H9 (cell line): ENCODE measurements at regions not wholly inside any gene's neighbourhood (a gene's known extent, or its start where the extent isn't known, plus 50 kb on each side); places are given as distances from the start of the nearest gene placed in this dataset.
"Not testable (repeated sequence)": the region's sequence is repeated elsewhere in the genome, so short reads cannot be mapped to it uniquely, and the experiment has no call there.

Experiments
- DNase-seq: peaks from one replicate; pipeline ENCODE4 v3.0.0-alpha.2; 2017
- H2AFZ ChIP-seq: one replicate; pipeline ENCODE4 v1.6.1; 2013; ENCODE audit warnings: mild to moderate bottlenecking, low read length, control low read depth, moderate library complexity
- H2AK5ac ChIP-seq: 2 replicates; pipeline ENCODE4 v1.6.1; 2013; ENCODE audit warnings: low read length, control low read depth, mixed read lengths; ENCODE audit not compliant: insufficient read length
- H2BK120ac ChIP-seq: one replicate; pipeline ENCODE4 v1.6.1; 2013; ENCODE audit warnings: low read depth, mild to moderate bottlenecking, low read length, control low read depth, inconsistent platforms; ENCODE audit not compliant: poor library complexity, severe bottlenecking
- H2BK12ac ChIP-seq: 2 replicates; pipeline ENCODE4 v1.6.1; 2013; ENCODE audit warnings: low read length, control low read depth, mixed read lengths, low read depth; ENCODE audit not compliant: insufficient read length
- H2BK15ac ChIP-seq: 2 replicates; pipeline ENCODE4 v1.6.1; 2013; ENCODE audit warnings: low read depth, low read length, control low read depth
- H2BK20ac ChIP-seq: one replicate; pipeline ENCODE4 v1.6.1; 2013; ENCODE audit warnings: low read depth, mild to moderate bottlenecking, low read length, control low read depth, inconsistent platforms; ENCODE audit not compliant: poor library complexity, severe bottlenecking
- H2BK5ac ChIP-seq: 2 replicates; pipeline ENCODE4 v1.6.1; 2013; ENCODE audit warnings: low read length, control low read depth, mixed read lengths; ENCODE audit not compliant: insufficient read length
- H3K14ac ChIP-seq: 2 replicates; pipeline ENCODE4 v1.6.1; 2013; ENCODE audit warnings: low read length, control low read depth; ENCODE audit not compliant: insufficient read depth
- H3K18ac ChIP-seq: 2 replicates; pipeline ENCODE4 v1.6.1; 2013; ENCODE audit warnings: low read depth, mild to moderate bottlenecking, mixed read lengths, low read length, control low read depth; ENCODE audit not compliant: insufficient read length
- H3K23ac ChIP-seq: 2 replicates; pipeline ENCODE4 v1.6.1; 2013; ENCODE audit warnings: low read length, control low read depth, mixed read lengths, low read depth; ENCODE audit not compliant: insufficient read length
- H3K23me2 ChIP-seq: 2 replicates; pipeline ENCODE4 v1.6.1; 2013; ENCODE audit warnings: low read depth, mild to moderate bottlenecking, mixed read lengths, low read length, control low read depth; ENCODE audit not compliant: insufficient read length, poor library complexity, severe bottlenecking
- H3K27ac ChIP-seq: 2 replicates; pipeline ENCODE4 v1.5.1; 2013; ENCODE audit warnings: low read length, control low read depth, mixed read lengths, low read depth; ENCODE audit not compliant: insufficient read length
- H3K27me3 ChIP-seq: 2 replicates; pipeline ENCODE4 v1.6.1; 2013; ENCODE audit warnings: low read length, control low read depth, inconsistent platforms; ENCODE audit not compliant: insufficient read depth
- H3K4ac ChIP-seq: 2 replicates; pipeline ENCODE4 v1.6.1; 2013; ENCODE audit warnings: low read depth, mild to moderate bottlenecking, control low read depth, inconsistent platforms, low read length, moderate library complexity
- H3K4me1 ChIP-seq: 2 replicates; pipeline ENCODE4 v1.6.1; 2013; ENCODE audit warnings: low read length, control low read depth, inconsistent platforms; ENCODE audit not compliant: insufficient read depth
- H3K4me2 ChIP-seq: 2 replicates; pipeline ENCODE4 v1.6.1; 2013; ENCODE audit warnings: low read length, control low read depth, mixed read lengths; ENCODE audit not compliant: insufficient read length, insufficient read depth
- H3K56ac ChIP-seq: 2 replicates; pipeline ENCODE4 v1.6.1; 2013; ENCODE audit warnings: low read depth, mild to moderate bottlenecking, mixed read lengths, low read length, control low read depth; ENCODE audit not compliant: insufficient read length
- H3K79me1 ChIP-seq: 2 replicates; pipeline ENCODE4 v1.6.1; 2013; ENCODE audit warnings: low read depth, mild to moderate bottlenecking, moderate library complexity, low read length, control low read depth, inconsistent platforms; ENCODE audit not compliant: insufficient read depth, poor library complexity, severe bottlenecking
- H3K79me2 ChIP-seq: 2 replicates; pipeline ENCODE4 v1.6.1; 2013; ENCODE audit warnings: low read length, control low read depth, inconsistent platforms; ENCODE audit not compliant: insufficient read depth
- H3K9ac ChIP-seq: 2 replicates; pipeline ENCODE4 v1.6.1; 2013; ENCODE audit warnings: low read length, control low read depth, mixed read lengths; ENCODE audit not compliant: insufficient read length; ENCODE audit errors: extremely low read depth
- H3K9me3 ChIP-seq: one replicate; pipeline ENCODE4 v1.6.1; 2013; ENCODE audit warnings: low read depth, low read length, inconsistent platforms; ENCODE audit not compliant: control insufficient read depth
- H3T11ph ChIP-seq: one replicate; pipeline ENCODE4 v1.6.1; 2013; ENCODE audit warnings: mild to moderate bottlenecking, low read length, control low read depth, inconsistent platforms
- H4K20me1 ChIP-seq: one replicate; pipeline ENCODE4 v1.6.1; 2013; ENCODE audit not compliant: control insufficient read depth, insufficient read length, insufficient read depth
- H4K5ac ChIP-seq: 2 replicates; pipeline ENCODE4 v1.6.1; 2013; ENCODE audit warnings: low read depth, mild to moderate bottlenecking, mixed read lengths, low read length, control low read depth; ENCODE audit not compliant: insufficient read length
- H4K8ac ChIP-seq: replicated peaks from 2 replicates; pipeline ENCODE4 v1.6.1; 2013; ENCODE audit warnings: low read length, control low read depth, mixed read lengths, low read depth; ENCODE audit not compliant: insufficient read length
- H4K91ac ChIP-seq: 2 replicates; pipeline ENCODE4 v1.6.1; 2013; ENCODE audit warnings: low read depth, mild to moderate bottlenecking, moderate library complexity, mixed read lengths, low read length, control low read depth; ENCODE audit not compliant: insufficient read length
- H3K27ac Mint-ChIP-seq, 3 experiments: 2 replicates in 2 of 3; 3 replicates in 1 of 3; pipeline ENCODE4 v1.8.0; 2020 to 2021; ENCODE audit warnings: mixed read lengths in 3 of 3, mild to moderate bottlenecking in 1 of 3, moderate library complexity in 1 of 3
- H3K27me3 Mint-ChIP-seq: 2 replicates; pipeline ENCODE4 v1.8.0; 2021; ENCODE audit warnings: low read depth, mild to moderate bottlenecking, moderate library complexity, mixed read lengths
- H3K36me3 Mint-ChIP-seq, 3 experiments: 2 replicates in 2 of 3; 3 replicates in 1 of 3; pipeline ENCODE4 v1.8.0; 2020 to 2021; ENCODE audit warnings: low read depth in 3 of 3, mixed read lengths in 3 of 3; ENCODE audit not compliant: insufficient read depth in 1 of 3
- H3K4me1 Mint-ChIP-seq, 2 experiments: 2 replicates each; pipeline ENCODE4 v1.8.0; 2020; ENCODE audit warnings: mixed read lengths in 2 of 2
- H3K4me3 Mint-ChIP-seq, 2 experiments: 2 replicates in 1 of 2; 3 replicates in 1 of 2; pipeline ENCODE4 v1.8.0; 2020 to 2021; ENCODE audit warnings: mild to moderate bottlenecking in 2 of 2, mixed read lengths in 2 of 2, moderate library complexity in 1 of 2
- H3K9me3 Mint-ChIP-seq, 2 experiments: 2 replicates in 1 of 2; 3 replicates in 1 of 2; pipeline ENCODE4 v1.8.0; 2020; ENCODE audit warnings: mild to moderate bottlenecking in 2 of 2, mixed read lengths in 2 of 2, moderate library complexity in 1 of 2
- WGBS: extraction: QIAGEN DNeasy Blood & Tissue Kit; methylation state at CpG from one replicate; pipeline ENCODE4 v1.1.7; 2013; ENCODE audit warnings: missing lambda C conversion rate, low lambda C conversion rate, mixed read lengths; ENCODE audit not compliant: insufficient read length; ENCODE audit errors: extremely low coverage; 5-methylcytosine and 5-hydroxymethylcytosine counted together

DNA sequence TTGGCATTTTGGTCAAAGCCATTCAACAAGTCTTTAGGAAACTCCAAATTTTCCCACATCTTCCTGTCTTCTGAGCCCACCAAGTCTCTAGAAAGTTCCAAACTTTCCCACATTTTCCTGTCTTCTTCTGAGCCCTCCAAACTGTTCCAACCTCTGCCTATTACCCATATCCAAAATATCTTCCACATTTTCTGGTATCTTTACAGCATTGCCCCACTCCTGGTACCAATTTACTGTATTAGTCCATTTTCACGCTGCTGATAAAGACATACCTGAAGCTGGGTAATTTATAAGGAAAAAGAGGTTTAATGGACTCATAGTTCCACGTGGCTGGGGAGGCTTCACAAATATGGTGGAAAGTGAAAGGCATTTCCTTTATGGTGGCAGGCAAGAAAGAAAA is 56.1 kb upstream of the GABRA3 start:
- not testable (repeated sequence) for H3K4me2 ChIP-seq, H3K79me2 ChIP-seq, H3K27ac ChIP-seq, H4K20me1 ChIP-seq, H3K27ac Mint-ChIP-seq, H3K23me2 ChIP-seq, H2BK5ac ChIP-seq, H3K14ac ChIP-seq, H2AFZ ChIP-seq, H4K91ac ChIP-seq, H4K8ac ChIP-seq, H3K4me1 Mint-ChIP-seq, H3K56ac ChIP-seq, H3K27me3 ChIP-seq, H3K79me1 ChIP-seq, H3K27me3 Mint-ChIP-seq, H3K4ac ChIP-seq, H2BK12ac ChIP-seq, H4K5ac ChIP-seq, H2BK20ac ChIP-seq, H3K4me3 Mint-ChIP-seq, H3T11ph ChIP-seq, H3K9ac ChIP-seq, H2BK15ac ChIP-seq, H3K18ac ChIP-seq, DNase-seq, H2BK120ac ChIP-seq, H3K23ac ChIP-seq, H3K4me1 ChIP-seq, H2AK5ac ChIP-seq
- Mint-ChIP-seq H3K9me3 (peaks cover 27 to 53% of the 10 kb centered on the region in 2 experiments), H3K36me3 (peaks cover 7 to 11% (median 9%) of the 10 kb centered on the region in 3 experiments; a peak in 6 of 7 replicates)
- no CpG with 5 or more reads among the region's 2 CpGs for WGBS
- peaks cover 20% of the 10 kb centered on the region for H3K9me3 ChIP-seq
